ENCODE measurements at regions not wholly inside any gene's neighbourhood (a gene's known extent, or its start where the extent isn't known, plus 50 kb on each side); places are given as distances from the start of the nearest gene placed in this dataset.
"Not testable (repeated sequence)": the region's sequence is repeated elsewhere in the genome, so short reads cannot be mapped to it uniquely, and the experiment has no call there.

GRCh38 chr13:61358599-61358998 lies 57.0 kb downstream of the PCDH20 start:
- H3K9me3 Mint-ChIP-seq = peaks cover 0 to 3% of the 10 kb centered on the region in 2 donors
- no peak overlapping the region for H3K27ac Mint-ChIP-seq
- no peaks in the 10 kb centered on the region for H3K4me1 Mint-ChIP-seq
- no peaks in the 10 kb centered on the region for H3K27me3 Mint-ChIP-seq
- H3K4me3 Mint-ChIP-seq = no peak overlapping the region
- no peak for DNase-seq
- no peaks in the 10 kb centered on the region for H3K36me3 Mint-ChIP-seq
- no peak for ATAC-seq (replicated peaks)

- peaks cover 0 to 5% of the 10 kb centered on the region in 2 donors for H3K9me3 Mint-ChIP-seq
- no peaks in the 10 kb centered on the region for H3K36me3 Mint-ChIP-seq
- no peak overlapping the region for H3K4me3 Mint-ChIP-seq
- H3K27me3 Mint-ChIP-seq = no peaks in the 10 kb centered on the region
- H3K4me1 Mint-ChIP-seq = no peaks in the 10 kb centered on the region
- no peak overlapping the region for H3K27ac Mint-ChIP-seq
- DNase-seq (no peak), ATAC-seq (replicated peaks) (no peak)
These were observed 65.3 kb downstream of the PCDH20 start for GRCh38 chr13:61350341-61350740.

GRCh38 chr13:61339054-61339621 lies 76.5 kb downstream of the PCDH20 start:
- peaks cover 0 to 6% of the 10 kb centered on the region in 2 donors for H3K9me3 Mint-ChIP-seq
- DNase-seq (no peak), ATAC-seq (replicated peaks) (no peak)
- H3K27ac Mint-ChIP-seq = no peak overlapping the region
- H3K4me1 Mint-ChIP-seq = no peaks in the 10 kb centered on the region
- no peaks in the 10 kb centered on the region for H3K27me3 Mint-ChIP-seq
- no peak overlapping the region for H3K4me3 Mint-ChIP-seq
- H3K36me3 Mint-ChIP-seq = no peaks in the 10 kb centered on the region

GRCh38 chr13:61316647-61317046 lies 99.0 kb downstream of the PCDH20 start:
- Mint-ChIP-seq H3K9me3 (peaks cover 7 to 11% of the 10 kb centered on the region in 2 donors), H3K27me3 (no peaks in the 10 kb centered on the region), H3K4me3 (no peak overlapping the region), H3K27ac (no peak overlapping the region), H3K4me1 (no peaks in the 10 kb centered on the region), H3K36me3 (no peaks in the 10 kb centered on the region)
- ATAC-seq (replicated peaks) (no peak), DNase-seq (no peak)

GRCh38 chr13:61294467-61295191 lies 121.0 kb downstream of the PCDH20 start:
- Mint-ChIP-seq H3K27me3 (no peaks in the 10 kb centered on the region), H3K27ac (no peak overlapping the region), H3K36me3 (no peaks in the 10 kb centered on the region), H3K9me3 (peaks cover 0 to 2% of the 10 kb centered on the region in 2 donors), H3K4me1 (no peaks in the 10 kb centered on the region), H3K4me3 (no peak overlapping the region)
- ATAC-seq (replicated peaks) (no peak), DNase-seq (no peak)

- ATAC-seq (replicated peaks) (no peak), DNase-seq (no peak)
- Mint-ChIP-seq H3K4me1 (no peaks in the 10 kb centered on the region), H3K27ac (no peak overlapping the region), H3K9me3 (no peaks in the 10 kb centered on the region), H3K27me3 (no peaks in the 10 kb centered on the region), H3K36me3 (no peaks in the 10 kb centered on the region), H3K4me3 (no peak overlapping the region)
These were observed 129.4 kb downstream of the PCDH20 start for GRCh38 chr13:61286148-61286745.

- peaks cover 0 to 6% of the 10 kb centered on the region in 2 donors for H3K9me3 Mint-ChIP-seq
- no peaks in the 10 kb centered on the region for H3K27me3 Mint-ChIP-seq
- no peak for ATAC-seq (replicated peaks)
- H3K4me1 Mint-ChIP-seq = no peaks in the 10 kb centered on the region
- H3K4me3 Mint-ChIP-seq = no peak overlapping the region
- no peak for DNase-seq
- H3K27ac Mint-ChIP-seq = no peak overlapping the region
- no peaks in the 10 kb centered on the region for H3K36me3 Mint-ChIP-seq
These were observed 137.9 kb downstream of the PCDH20 start for GRCh38 chr13:61277586-61278276.

GRCh38 chr13:61277088-61277487 lies 138.6 kb downstream of the PCDH20 start:
- Mint-ChIP-seq H3K4me1 (no peaks in the 10 kb centered on the region), H3K4me3 (no peak overlapping the region), H3K27ac (no peak overlapping the region), H3K9me3 (peaks cover 0 to 6% of the 10 kb centered on the region in 2 donors), H3K36me3 (no peaks in the 10 kb centered on the region), H3K27me3 (no peaks in the 10 kb centered on the region)
- ATAC-seq (replicated peaks) (no peak), DNase-seq (no peak)

- Mint-ChIP-seq H3K27me3 (no peaks in the 10 kb centered on the region), H3K27ac (no peak overlapping the region), H3K36me3 (no peaks in the 10 kb centered on the region), H3K9me3 (peaks cover 0 to 6% of the 10 kb centered on the region in 2 donors), H3K4me3 (no peak overlapping the region), H3K4me1 (no peaks in the 10 kb centered on the region)
- ATAC-seq (replicated peaks) (no peak), DNase-seq (no peak)
These were observed 139.2 kb downstream of the PCDH20 start for GRCh38 chr13:61276401-61276800.

GRCh38 chr13:61275736-61276135 lies 139.9 kb downstream of the PCDH20 start:
- H3K27me3 Mint-ChIP-seq = no peaks in the 10 kb centered on the region

GRCh38 chr13:61275251-61275650 lies 140.4 kb downstream of the PCDH20 start:
- Mint-ChIP-seq H3K4me3 (no peak overlapping the region), H3K27ac (no peak overlapping the region), H3K9me3 (peaks cover 0 to 12% of the 10 kb centered on the region in 2 donors), H3K27me3 (no peaks in the 10 kb centered on the region), H3K36me3 (no peaks in the 10 kb centered on the region), H3K4me1 (no peaks in the 10 kb centered on the region)
- ATAC-seq (replicated peaks) = no peak
- DNase-seq = no peak

More at GRCh38 chr13:61275736-61276135, 139.9 kb downstream of the PCDH20 start:
- Mint-ChIP-seq H3K4me3 (no peak overlapping the region), H3K27ac (no peak overlapping the region), H3K4me1 (no peaks in the 10 kb centered on the region), H3K9me3 (peaks cover 0 to 8% of the 10 kb centered on the region in 2 donors), H3K36me3 (no peaks in the 10 kb centered on the region)
- DNase-seq (no peak), ATAC-seq (replicated peaks) (no peak)

- not testable (repeated sequence) for H3K4me1 Mint-ChIP-seq; H3K4me3 Mint-ChIP-seq; ATAC-seq (replicated peaks); DNase-seq; H3K36me3 Mint-ChIP-seq; H3K27ac Mint-ChIP-seq; H3K27me3 Mint-ChIP-seq
- peaks cover 16 to 19% of the 10 kb centered on the region in 2 donors for H3K9me3 Mint-ChIP-seq
These were observed 148.8 kb downstream of the PCDH20 start for GRCh38 chr13:61266896-61267295.

- ATAC-seq (replicated peaks) (no peak), DNase-seq (no peak)
- no peak overlapping the region for H3K27ac Mint-ChIP-seq
- H3K27me3 Mint-ChIP-seq = no peaks in the 10 kb centered on the region
- no peaks in the 10 kb centered on the region for H3K4me1 Mint-ChIP-seq
- no peak overlapping the region for H3K4me3 Mint-ChIP-seq
- H3K9me3 Mint-ChIP-seq = peaks cover 0 to 7% of the 10 kb centered on the region in 2 donors
- H3K36me3 Mint-ChIP-seq = no peaks in the 10 kb centered on the region
These were observed 153.7 kb downstream of the PCDH20 start for GRCh38 chr13:61261746-61262472.

- DNase-seq = no peak
- H3K27me3 Mint-ChIP-seq = no peaks in the 10 kb centered on the region
- no peaks in the 10 kb centered on the region for H3K4me1 Mint-ChIP-seq
- H3K36me3 Mint-ChIP-seq = no peaks in the 10 kb centered on the region
- H3K9me3 Mint-ChIP-seq = no peaks in the 10 kb centered on the region
- H3K27ac Mint-ChIP-seq = no peak overlapping the region
- no peak overlapping the region for H3K4me3 Mint-ChIP-seq
- ATAC-seq (replicated peaks) = no peak
These were observed 157.5 kb downstream of the PCDH20 start for GRCh38 chr13:61258185-61258584.
